C4-2B (cell line): ENCODE measurements at regions not wholly inside any gene's neighbourhood (a gene's known extent, or its start where the extent isn't known, plus 50 kb on each side); places are given as distances from the start of the nearest gene placed in this dataset.

Experiments
- CTCF ChIP-seq: fragments of 450-650 bp; conservative IDR thresholded peaks from 2 replicates; pipeline ENCODE4 v1.5.1; 2017; ENCODE audit warnings: mild to moderate bottlenecking
- ZFX ChIP-seq: fragments of 450-650 bp; IDR thresholded peaks from 2 replicates; pipeline ENCODE4 v1.6.1; 2017

DNA sequence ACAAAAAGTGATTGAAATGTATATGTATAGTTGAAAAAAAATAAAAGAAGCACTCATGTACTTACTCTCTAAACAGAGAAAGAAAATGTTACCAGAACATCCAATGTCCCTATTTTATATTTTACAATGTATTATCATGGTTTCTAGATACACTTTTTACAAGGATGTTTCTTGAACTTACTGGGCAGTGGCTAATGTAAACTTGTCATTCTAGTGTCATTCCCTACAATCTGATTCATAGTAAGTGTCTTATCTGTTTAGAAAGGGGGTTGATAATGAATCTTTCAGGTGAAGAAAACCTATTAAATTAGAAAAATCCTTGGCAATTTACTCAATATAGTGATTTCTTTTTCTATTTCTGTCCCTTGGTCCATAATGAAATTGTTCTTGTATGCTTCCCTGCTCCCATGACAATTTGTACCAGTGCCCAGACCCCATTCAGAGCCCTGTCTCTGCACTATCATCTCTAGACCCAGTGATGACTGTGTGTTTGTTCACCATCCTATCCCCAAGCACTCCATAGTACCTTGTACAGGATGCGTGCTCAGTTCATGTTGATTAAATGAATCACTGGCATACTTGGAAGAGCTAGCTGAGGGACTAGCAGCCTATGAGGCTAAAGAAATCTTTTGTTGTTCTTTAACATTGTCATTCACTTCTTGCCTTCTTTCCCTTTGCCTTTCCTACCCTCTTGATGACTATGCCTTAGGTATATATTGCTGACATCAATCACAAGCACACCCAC is 101.2 kb downstream of the HMHB1 start:
- no peak for TF ChIP-seq CTCF
- no peak for TF ChIP-seq ZFX
